A673 (cell line): ENCODE measurements at regions not wholly inside any gene's neighbourhood (a gene's known extent, or its start where the extent isn't known, plus 50 kb on each side); places are given as distances from the start of the nearest gene placed in this dataset.
"Not testable (repeated sequence)": the region's sequence is repeated elsewhere in the genome, so short reads cannot be mapped to it uniquely, and the experiment has no call there.

Experiments used
- EZH2 ChIP-seq: fragments of 200-600 bp; sonication (generic); IDR thresholded peaks from 2 replicates; pipeline ENCODE4 v1.6.1; 2017; ENCODE audit warnings: borderline replicate concordance, low read depth, mild to moderate bottlenecking, mixed read lengths, antibody characterized with exemption, low read length; ENCODE audit not compliant: poor library complexity, severe bottlenecking
- TF ChIP-seq, protein P1 (sequence below): fragments of 300-800, 200-600 bp; sonication (generic); conservative IDR thresholded peaks from 2 replicates; pipeline ENCODE4 v1.5.1; 2017; ENCODE audit warnings: low read depth, mild to moderate bottlenecking, antibody characterized with exemption, low read length, moderate library complexity, mixed read lengths

- TF ChIP-seq, protein P1, sequence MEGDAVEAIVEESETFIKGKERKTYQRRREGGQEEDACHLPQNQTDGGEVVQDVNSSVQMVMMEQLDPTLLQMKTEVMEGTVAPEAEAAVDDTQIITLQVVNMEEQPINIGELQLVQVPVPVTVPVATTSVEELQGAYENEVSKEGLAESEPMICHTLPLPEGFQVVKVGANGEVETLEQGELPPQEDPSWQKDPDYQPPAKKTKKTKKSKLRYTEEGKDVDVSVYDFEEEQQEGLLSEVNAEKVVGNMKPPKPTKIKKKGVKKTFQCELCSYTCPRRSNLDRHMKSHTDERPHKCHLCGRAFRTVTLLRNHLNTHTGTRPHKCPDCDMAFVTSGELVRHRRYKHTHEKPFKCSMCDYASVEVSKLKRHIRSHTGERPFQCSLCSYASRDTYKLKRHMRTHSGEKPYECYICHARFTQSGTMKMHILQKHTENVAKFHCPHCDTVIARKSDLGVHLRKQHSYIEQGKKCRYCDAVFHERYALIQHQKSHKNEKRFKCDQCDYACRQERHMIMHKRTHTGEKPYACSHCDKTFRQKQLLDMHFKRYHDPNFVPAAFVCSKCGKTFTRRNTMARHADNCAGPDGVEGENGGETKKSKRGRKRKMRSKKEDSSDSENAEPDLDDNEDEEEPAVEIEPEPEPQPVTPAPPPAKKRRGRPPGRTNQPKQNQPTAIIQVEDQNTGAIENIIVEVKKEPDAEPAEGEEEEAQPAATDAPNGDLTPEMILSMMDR, result peak; percentile 49
- TF ChIP-seq EZH2, result not testable (repeated sequence)
Observed at GRCh38 chr20:29519610-29520241, 1737.7 kb upstream of the DEFB115 start.
